Osteocyte (in vitro differentiated cells): ENCODE measurements at regions not wholly inside any gene's neighbourhood (a gene's known extent, or its start where the extent isn't known, plus 50 kb on each side); places are given as distances from the start of the nearest gene placed in this dataset.

ENCODE experiments used
- DNase-seq: peaks from one replicate; pipeline ENCODE4 v3.0.0; 2021; ENCODE audit warnings: mixed read lengths; ENCODE audit not compliant: unreplicated experiment; ENCODE audit errors: extremely low spot score
- H3K27ac Mint-ChIP-seq: one replicate; pipeline ENCODE4 v1.8.0; 2021; ENCODE audit warnings: mild to moderate bottlenecking, mixed read lengths; ENCODE audit not compliant: unreplicated experiment
- H3K27me3 Mint-ChIP-seq: one replicate; pipeline ENCODE4 v1.8.0; 2021; ENCODE audit warnings: mixed read lengths; ENCODE audit not compliant: unreplicated experiment
- H3K36me3 Mint-ChIP-seq: one replicate; pipeline ENCODE4 v1.8.0; 2021; ENCODE audit warnings: mixed read lengths; ENCODE audit not compliant: unreplicated experiment
- H3K4me1 Mint-ChIP-seq: one replicate; pipeline ENCODE4 v1.8.0; 2021; ENCODE audit warnings: mixed read lengths; ENCODE audit not compliant: unreplicated experiment
- H3K4me3 Mint-ChIP-seq: one replicate; pipeline ENCODE4 v1.8.0; 2021; ENCODE audit warnings: mild to moderate bottlenecking, moderate library complexity, mixed read lengths; ENCODE audit not compliant: unreplicated experiment
- H3K9me3 Mint-ChIP-seq: one replicate; pipeline ENCODE4 v1.8.0; 2021; ENCODE audit warnings: mixed read lengths; ENCODE audit not compliant: unreplicated experiment
- TF ChIP-seq, protein P1 (sequence below): fragments of 200-600 bp; sonication (generic); IDR thresholded peaks from 2 replicates; pipeline ENCODE4 v1.5.0; 2021; ENCODE audit warnings: antibody characterized with exemption, mild to moderate bottlenecking, moderate library complexity

DNA sequence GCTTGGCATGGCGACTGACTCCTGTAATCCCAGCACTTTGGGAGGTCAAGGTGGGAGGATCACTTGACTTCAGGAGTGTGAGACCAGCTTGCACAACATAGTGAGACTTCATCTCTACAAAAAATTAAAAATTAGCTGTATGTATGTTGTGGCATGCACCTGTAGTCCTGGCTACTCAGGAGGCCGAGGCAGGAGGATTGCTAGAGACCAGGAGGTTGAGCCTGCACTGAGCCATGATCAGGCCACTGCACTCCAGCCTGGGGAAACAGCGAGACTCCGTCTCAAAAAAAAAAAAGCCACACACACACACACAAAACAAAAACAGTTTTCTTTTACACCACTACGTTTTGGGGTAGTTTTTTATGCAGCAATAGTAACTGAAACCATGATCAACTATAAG is 89.0 kb upstream of the DHX40 start:
- Mint-ChIP-seq H3K27ac (no peak overlapping the region), H3K36me3 (no peaks in the 10 kb centered on the region), H3K9me3 (no peaks in the 10 kb centered on the region), H3K4me3 (no peak overlapping the region), H3K4me1 (no peaks in the 10 kb centered on the region), H3K27me3 (peaks cover 18% of the 10 kb centered on the region)
- no peak for DNase-seq
- TF ChIP-seq, protein P1, sequence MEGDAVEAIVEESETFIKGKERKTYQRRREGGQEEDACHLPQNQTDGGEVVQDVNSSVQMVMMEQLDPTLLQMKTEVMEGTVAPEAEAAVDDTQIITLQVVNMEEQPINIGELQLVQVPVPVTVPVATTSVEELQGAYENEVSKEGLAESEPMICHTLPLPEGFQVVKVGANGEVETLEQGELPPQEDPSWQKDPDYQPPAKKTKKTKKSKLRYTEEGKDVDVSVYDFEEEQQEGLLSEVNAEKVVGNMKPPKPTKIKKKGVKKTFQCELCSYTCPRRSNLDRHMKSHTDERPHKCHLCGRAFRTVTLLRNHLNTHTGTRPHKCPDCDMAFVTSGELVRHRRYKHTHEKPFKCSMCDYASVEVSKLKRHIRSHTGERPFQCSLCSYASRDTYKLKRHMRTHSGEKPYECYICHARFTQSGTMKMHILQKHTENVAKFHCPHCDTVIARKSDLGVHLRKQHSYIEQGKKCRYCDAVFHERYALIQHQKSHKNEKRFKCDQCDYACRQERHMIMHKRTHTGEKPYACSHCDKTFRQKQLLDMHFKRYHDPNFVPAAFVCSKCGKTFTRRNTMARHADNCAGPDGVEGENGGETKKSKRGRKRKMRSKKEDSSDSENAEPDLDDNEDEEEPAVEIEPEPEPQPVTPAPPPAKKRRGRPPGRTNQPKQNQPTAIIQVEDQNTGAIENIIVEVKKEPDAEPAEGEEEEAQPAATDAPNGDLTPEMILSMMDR: no peak

DNA sequence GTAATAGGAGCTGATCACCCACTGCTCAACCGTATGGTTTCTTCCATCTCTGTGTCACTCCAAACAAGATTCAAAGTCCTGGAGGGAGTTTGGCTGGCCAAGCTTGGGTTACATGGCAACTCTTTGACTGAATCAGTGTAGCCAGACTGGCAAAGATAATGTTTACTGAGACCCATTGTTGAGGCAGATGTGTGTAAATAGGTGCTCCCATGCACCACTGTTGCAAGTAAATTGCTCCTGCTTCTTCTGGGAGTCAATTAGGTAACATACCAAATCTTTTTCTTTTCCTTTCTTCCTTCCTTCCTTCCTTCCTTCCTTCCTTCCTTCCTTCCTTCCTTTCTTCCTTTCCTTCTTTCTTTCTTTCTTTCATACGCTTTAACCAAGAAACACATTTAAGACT is 86.3 kb upstream of the DHX40 start:
- peak; percentile 40 for DNase-seq
- Mint-ChIP-seq H3K27ac (no peak overlapping the region), H3K36me3 (no peaks in the 10 kb centered on the region), H3K4me3 (no peak overlapping the region), H3K27me3 (peaks cover 20% of the 10 kb centered on the region), H3K9me3 (no peaks in the 10 kb centered on the region), H3K4me1 (no peaks in the 10 kb centered on the region)
- TF ChIP-seq, protein P1: no peak

DNA sequence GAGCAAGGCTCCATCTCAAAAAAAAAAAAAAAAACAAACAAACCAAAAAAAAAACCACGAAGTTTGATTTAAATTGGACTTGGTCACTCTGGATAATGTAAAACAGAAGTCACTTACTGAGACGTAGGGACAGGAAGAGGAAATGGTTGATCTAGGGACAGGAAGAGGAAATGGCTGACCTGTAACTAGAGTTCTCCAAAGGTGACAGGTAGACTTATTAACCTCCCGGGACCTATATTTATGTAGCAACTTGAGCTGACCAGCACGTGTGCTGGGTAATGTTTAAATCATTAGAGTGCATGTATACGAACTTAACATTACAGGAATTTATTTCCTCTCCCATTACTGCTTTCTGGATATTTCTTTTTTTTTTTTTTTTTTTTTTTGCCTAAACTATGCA is 81.5 kb upstream of the DHX40 start:
- Mint-ChIP-seq H3K27me3 (peaks cover 45% of the 10 kb centered on the region), H3K36me3 (no peaks in the 10 kb centered on the region), H3K9me3 (no peaks in the 10 kb centered on the region), H3K4me1 (no peaks in the 10 kb centered on the region), H3K27ac (no peak overlapping the region), H3K4me3 (no peak overlapping the region)
- TF ChIP-seq, protein P1: no peak
- DNase-seq: no peak

DNA sequence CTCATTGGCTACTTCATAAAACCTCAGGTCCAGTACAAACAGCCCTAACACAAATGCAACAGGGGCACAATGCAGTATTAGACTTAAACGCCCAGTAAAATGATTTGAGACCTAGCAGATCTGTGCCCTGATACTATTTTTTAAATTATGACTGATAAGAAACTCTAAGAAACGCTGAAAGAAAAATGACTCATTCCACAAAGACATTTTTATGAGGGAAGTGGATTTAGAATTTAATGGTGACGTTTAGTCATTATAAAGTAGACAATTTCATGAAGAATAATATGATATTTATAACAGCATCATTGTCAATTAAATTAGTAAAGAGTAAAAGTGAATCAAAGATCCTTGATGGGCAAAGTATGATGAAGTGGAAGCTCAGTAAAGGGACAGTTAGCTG is 80.4 kb upstream of the DHX40 start:
- H3K9me3 Mint-ChIP-seq: no peaks in the 10 kb centered on the region
- DNase-seq: no peak
- TF ChIP-seq, protein P1: no peak

DNA sequence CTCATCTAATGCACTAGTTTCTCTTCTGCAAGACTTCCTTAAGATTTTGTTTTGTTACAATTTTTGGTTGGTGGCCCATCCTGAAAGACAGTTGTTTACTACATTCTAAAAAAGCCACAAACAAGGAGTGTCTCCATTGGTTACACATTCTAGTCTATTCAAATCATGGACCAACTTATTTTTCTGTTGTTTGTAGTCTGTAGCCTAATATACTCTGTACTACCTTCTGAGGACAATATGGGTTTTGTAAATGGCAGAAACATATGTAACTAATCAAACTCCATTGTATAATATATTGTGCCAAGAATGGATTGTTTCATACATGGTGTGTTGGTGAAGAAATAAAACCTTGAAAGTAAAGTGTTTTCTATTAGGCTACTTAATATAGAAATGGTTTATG is 79.5 kb upstream of the DHX40 start:
- Mint-ChIP-seq H3K9me3 (no peaks in the 10 kb centered on the region), H3K27ac (no peak overlapping the region), H3K27me3 (peaks cover 37% of the 10 kb centered on the region), H3K36me3 (no peaks in the 10 kb centered on the region), H3K4me3 (no peak overlapping the region), H3K4me1 (peaks cover 2% of the 10 kb centered on the region)
- TF ChIP-seq, protein P1: no peak
- no peak for DNase-seq

More for the DNA sequence above, 80.4 kb upstream of the DHX40 start:
- Mint-ChIP-seq H3K4me3 (no peak overlapping the region), H3K27me3 (peaks cover 43% of the 10 kb centered on the region), H3K36me3 (no peaks in the 10 kb centered on the region), H3K4me1 (peaks cover under 1% of the 10 kb centered on the region), H3K27ac (no peak overlapping the region)
